Femur (tissue), 1 donor: ENCODE measurements at regions not wholly inside any gene's neighbourhood (a gene's known extent, or its start where the extent isn't known, plus 50 kb on each side); places are given as distances from the start of the nearest gene placed in this dataset.

Experiments
- DNase-seq: peaks from one replicate; pipeline ENCODE4 v3.0.0-alpha.2; 2017

DNA sequence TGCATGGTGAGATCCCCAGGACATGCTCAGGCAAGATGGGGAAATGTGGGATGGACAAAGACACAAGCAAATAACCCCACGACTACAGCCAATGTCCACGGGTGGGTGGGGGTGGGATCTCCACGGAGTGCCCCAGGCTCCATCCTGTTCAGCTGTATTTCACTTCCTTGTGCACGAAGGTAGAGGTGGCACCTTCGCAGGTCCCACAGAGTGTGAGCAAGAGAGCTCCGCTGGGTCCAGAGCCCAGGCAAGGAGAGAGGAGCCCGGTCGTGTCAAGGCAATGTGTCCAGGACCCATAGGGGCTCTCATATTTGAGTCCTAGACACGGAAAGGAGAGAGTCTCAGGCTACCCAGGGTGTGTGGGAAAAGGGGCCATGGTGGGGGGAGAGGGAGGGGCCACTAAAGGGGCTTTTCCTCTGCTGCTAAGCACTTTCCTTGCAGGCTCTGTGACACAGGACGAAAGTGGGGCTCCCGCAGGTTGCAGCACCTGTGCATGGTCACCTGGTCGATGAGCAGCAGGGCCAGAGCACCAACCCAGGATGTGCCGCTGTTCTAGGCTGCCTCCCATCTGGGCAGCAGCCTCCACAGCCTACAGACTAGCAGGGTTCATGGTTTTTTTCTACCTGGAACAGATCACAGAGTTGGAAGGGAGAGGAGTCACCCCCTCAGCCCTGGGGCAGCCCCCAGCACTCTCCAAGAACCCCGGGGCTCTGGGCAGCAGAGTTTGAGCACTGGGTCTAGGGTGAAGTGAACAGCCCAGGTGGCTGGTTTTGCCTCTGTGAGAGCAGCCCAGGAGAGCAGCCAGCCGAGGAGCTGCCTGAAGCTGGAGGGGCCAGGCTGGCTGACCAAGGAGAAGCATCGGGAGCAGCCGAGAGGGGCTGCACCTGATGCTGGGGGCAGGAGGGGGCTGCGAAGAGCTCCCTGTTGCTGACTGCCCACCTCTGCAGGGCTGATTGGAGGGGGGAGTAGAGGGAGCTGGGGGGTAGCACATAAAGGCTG, 100.7 kb upstream of the MVB12B start:
- DNase-seq = no peak

DNA sequence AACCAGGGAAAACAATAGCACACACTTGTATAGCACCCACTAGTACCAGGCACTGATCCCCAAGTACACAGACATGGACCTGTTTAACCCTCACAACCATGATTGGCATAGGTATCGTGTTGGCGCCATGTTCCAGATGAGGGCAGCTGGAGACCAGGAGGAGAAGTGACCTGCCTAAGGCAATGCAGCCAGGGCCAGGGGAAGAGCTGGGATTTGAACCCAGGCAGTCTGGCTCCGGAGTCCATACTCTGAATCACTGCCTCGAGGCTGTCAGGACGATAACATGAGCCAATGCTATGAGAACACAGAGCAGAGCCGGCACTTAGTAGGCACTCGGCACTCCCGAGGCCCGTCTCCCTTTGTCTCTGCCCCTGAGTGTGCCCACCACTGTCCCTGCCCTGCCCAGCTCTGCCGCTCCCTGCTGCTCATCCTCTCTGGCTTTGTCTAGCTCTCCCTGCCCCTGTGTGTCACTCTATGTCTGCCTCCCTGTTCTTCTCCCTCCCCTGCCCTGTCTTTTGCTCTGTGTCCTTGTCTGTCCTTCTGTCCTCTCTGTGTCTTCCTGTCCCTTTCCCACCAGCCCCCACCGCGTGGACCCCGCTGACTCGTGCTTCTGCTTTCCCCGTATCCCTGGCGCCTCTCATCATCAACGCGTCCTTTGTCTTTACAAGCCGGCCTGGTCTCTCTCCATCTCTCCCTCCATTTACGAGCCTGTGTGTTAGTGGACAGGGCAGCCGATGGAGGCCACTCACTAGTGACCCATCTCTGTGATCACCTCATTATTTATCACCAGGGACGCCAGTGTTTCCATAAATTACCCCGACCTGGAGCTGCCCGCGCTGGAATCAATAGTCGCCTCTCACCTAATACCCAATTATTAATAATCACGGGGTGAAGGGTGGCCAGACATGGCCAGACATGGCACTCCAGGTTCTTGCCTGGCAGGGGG, 99.4 kb upstream of the MVB12B start:
- DNase-seq = no peak

DNA sequence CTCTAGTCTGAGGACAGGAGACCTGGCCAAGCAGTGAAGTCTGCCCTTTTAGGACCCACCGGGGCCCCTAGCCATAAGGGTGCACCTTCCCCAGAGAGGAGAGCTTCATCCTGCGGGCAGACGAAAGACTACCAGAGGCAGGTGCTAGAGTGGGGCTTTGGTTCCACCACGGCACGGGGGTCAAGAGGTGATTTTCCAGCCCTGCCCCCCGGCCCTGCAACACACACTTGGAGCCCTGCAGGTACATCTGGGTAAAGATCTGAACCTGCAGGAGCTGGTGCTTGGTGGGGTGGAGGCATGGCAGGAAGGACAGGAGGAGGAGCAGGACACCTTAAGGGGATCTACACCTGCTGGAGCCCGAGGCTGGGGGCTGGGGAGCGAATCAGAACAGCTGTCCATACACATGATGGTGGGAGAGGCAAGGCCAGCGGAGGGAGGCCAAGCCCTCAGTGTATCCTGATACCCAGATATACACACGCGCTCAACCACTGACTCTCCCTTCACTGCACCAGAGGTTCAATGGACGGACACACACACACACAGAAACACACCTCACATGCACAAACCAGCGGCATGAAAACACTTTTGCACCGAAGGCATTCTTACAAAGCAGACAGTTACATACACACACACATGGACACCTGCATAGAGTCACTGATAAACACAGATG, 98.4 kb upstream of the MVB12B start:
- DNase-seq = no peak

DNA sequence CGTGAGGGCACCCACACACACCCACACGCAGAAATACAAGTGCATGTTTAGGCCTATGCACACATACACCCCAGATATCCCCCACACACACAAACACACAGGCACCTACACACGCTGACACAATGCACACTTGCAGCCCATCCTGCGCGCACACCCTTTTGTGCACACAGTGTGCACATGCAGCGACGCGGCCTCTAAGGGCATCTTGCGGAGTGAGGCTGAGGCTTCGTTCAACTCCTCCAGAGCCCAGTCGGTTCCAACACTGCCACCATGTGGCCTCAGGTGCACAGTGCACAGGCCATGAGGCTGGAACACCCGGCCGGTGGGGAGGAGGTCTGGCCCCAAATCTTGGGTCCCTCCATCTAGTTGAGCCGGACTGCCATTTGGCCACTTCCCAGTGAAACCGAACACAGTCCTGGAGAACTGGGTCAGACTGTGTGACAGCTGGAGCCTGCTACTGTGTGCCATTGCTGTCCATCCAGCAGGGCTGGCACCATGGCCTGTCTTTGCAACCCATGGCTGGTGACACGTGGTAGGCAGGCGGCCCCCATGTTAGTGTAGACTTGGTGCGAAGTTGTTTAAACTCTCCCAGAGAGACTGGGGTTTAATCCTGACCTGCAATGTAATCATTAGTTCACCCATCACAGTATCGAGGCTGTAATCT, 97.7 kb upstream of the MVB12B start:
- peak; percentile 76 for DNase-seq

DNA sequence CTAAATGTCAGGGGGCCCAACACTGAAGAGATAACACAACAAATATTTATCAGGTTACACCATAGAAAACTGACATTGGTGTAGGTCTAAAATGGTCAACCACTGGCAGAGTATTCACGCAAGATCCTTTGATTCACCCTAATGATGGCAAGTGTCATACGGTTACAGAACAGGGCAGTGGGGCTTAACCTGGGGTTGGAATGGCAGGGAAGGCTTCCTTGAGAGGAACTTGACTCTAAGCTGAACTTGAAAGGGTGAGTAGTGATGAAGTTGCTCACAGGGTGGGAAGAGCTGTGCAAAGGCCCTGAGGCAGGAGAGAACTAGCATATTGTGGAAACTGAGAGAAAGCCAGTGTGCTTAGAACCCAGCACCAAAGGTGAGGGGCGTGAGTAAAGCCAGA, 97.1 kb upstream of the MVB12B start:
- DNase-seq = no peak

DNA sequence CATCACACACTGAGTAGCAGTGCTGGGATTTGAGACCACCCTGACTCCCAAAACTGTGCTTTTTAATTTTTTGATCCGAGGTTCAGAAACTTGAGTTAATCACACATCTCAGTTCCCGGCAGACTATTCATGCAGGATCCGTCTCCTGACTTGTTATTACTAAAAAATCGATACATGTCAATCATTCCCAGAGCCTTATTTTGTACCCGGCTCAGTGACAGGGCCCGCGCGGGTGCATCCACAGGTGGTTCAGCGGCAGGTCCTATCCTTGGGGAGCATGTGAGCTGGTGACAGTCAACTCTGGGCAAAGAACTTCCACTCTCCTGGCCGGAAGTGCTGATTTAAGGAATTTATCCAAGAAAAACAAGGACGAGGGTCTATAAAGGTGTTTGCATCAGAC, 95.9 kb upstream of the MVB12B start:
- DNase-seq = no peak

DNA sequence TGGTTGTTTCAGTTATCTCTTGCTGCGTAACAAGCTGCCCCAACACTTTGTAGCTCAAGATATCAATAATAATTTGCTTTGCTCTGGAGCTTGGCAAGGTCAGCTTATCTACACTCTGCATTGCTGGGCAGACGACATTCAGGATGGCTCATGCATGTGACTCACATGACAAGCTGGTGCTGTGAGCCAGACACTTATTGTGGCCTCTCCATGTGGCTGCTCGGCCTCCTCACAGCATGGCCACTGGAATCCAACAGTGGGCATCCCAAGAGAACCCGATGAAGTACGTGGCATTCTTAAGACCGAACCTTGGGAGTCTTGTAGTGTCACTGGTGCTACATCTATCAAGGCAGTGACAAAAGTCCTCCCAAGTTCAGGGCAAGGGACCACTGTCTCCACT, 94.2 kb upstream of the MVB12B start:
- no peak for DNase-seq

DNA sequence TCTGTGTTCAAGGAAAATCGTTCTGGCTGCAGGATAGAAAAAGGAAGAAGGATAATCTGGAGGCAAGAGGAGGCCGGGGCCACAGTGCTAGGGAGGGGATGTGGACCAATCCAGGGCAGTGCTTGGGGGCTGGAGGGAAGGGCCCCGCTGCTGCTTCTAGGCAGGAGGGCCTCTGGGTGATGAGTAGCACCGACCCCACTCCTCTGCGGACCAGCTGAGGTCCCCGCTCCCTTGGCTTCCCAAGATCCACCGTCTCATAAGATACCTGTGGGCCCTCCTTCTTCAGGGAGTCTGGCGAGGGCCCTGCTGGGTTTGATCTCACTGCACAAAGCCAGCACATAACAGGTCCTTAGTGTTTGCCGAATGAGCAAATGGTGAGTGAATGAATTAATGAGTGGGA, 93.5 kb upstream of the MVB12B start:
- DNase-seq = no peak

DNA sequence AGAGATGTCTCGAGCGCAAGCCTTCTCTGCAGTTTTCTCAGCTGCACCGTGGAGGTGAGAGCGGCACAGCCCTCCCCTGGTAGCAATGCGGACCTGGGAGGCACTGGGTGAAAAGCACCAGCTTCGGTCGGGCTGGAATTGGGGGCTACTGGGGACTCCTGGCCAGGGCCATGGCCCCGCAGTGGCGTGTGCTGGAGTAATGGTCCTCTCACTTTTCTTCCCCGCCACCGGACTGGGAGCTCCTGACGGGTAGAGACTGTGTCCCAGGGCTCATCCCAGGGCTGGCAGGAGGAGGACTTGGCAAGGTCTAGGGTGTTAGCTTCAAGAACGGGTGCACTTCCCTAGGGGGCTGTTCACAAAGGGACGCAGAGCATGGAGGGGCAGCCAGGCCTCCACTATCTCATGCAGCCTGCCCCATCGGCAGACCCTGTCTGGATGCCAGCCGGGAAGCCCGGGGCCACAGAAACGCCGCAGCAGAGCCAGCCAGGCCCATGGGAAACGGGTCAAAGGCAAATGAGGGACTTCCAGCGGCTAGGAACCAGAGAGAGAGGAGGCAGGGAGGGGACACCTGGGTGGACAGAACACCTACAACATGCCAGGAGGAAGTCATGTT, 92.6 kb upstream of the MVB12B start:
- no peak for DNase-seq

DNA sequence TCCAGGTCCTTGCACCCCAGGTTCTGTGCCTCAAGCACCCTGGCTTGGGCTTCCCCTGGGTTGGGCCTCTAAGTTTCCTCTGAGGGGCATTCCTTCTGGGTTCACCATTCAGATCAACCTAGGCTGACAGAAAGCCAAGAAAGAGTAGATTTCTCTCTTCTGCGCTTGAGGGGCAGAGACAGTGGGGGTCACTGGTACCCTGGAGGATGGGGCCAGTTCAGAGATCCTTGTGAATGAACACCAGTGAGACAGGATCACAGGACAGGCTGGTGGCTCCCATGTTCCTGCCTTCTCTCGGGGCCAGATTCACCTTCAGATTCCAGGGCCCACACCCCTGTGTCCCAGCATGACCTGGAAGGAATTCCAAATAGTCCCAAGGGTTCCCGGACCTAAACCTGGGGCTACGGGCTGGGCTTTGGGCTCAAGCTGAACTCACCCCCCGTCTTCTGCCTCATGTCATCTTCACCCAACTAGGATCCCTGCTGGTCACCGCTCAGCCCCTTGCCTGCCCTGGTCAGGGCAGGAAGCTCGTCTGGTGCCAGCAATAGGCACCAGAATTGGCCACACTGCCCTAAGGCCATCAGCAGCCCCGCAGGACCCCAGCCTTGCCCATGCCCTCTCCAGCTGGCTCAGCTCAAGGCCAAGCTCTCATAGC, 91.8 kb upstream of the MVB12B start:
- no peak for DNase-seq

DNA sequence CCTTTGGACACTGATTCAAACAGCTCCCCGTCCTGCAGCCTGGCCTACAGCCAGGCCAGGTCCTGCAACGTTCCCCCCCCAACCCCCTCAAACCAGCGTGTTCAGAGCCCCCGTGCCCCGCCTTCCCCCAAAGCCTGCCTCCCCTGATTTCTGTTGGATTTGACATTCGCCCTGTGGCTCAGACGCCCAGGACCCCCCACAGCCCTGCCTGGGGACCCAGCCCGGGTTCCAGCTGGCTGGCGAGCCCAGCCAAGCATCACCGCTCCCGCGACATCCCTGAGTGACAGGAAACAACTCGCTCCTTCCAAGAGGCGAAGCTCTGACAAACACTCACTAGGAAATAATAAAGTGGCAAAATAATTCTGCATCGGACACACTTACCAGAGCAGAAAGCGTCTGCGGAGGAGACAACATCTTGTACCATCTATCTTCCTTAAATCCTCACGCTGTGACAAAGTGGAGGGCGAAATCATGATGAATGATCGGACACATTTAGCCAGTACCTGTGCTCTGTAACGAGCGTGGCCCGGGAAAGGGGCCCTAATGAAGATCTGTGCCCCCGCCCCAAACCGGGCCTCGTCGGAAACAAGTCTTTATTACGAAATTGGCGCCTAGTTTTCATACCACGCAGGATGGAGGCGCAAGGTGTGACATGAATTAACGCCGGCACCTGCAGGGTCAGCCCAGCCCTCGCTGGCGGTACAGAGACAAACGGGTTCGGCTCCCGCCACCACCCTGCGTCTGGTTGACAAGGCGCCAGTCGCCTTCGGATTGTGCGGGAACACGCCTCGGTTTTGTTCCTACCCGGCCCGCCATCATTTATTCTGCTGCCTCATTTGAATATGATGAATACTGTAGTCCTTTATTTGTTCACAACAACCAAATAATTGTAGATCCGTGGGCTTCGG, 91.0 kb upstream of the MVB12B start:
- DNase-seq = no peak

DNA sequence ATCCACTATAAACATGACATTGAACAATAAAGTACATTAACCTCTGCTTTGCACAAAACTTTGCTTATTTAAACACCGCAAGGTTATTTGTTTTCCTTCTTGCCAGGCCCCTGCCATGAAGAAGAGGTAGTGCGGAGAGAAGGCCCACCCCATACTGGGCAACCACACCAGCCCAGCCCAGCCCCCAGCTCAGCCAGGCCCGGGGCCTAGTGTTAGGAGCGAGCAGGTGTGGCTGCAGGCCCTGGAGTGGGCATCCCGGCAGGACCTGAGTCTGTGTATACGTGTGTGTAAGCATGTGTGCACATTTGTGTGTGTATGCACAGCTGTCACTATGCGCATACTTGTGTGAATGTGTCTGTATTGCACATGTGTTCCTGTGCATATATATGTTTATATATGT, 90.4 kb upstream of the MVB12B start:
- no peak for DNase-seq

DNA sequence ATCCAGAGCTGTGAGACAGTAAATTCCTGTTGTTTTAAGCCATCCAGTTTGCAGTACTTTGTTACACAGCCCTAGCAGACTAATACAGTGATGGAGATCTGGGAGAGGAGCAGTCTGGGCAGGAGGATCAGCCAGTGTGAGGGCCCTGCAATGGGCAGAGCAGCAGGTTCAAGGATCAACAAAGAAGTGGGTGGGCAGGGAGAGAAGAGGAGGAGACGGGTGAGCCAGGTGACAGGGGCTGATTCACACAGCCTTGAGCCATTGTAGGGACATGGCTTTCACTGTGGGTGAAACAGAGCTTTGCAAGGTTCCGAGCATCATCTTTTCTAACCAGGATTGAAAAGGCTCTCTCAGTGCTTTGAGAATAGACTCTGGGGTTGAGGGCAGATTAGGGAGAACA, 88.2 kb upstream of the MVB12B start:
- DNase-seq = no peak

DNA sequence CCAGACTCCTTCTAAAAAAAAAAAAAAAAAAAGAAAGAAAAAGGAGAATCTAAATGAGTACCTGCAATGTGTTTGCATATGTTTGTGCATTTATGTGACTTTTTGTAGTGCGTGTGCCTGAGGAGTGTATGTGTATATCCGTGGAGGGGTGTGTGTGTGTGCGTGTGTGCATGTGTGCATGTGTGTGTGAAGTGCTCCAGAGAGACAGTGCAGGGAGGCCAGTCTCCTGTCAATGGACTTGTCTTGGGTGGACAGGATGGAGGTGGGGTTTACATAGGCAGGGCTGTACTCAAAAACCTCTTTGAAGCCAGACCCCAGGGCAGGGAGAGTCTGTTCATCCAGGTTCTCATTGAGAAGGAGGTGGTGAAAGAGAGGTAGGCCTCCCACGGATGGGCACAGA, 87.1 kb upstream of the MVB12B start:
- DNase-seq = no peak

DNA sequence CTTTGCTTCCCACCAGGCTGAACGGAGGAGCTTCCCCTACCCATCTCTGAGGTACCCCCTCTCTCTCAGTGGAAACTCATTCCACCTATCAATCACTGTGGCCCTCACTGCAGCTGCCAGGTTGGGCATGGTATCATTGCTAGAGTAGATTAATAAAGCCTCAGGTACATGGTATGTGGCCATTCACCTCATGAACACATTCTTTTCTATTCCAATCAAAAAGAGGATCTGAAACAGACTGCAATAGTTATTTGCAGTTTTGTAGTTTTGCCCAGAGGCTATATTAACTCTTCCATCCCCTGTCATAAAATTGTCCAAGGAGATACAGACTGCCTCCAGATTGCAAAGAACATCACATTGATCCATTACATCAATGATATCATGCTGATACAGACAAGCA, 85.8 kb upstream of the MVB12B start:
- no peak for DNase-seq

DNA sequence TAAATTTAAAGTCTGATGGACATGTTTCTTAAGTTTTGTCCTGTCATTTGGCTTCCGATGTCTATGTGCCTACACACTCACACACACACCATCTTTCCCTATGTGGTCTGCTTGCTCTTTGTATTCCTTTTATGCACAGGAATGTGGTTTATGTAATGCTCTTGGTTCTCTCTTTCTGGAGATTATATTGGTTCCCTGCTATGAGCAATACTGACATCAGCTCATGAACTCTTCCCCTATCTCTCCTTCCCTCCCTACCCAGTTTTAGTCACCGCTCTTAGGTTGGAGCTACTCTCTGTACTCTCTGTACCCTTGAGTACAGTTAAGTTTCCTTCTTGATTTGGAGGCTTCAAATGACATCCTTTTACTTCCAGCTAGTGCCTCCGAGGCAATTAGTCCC, 77.9 kb upstream of the MVB12B start:
- no peak for DNase-seq

DNA sequence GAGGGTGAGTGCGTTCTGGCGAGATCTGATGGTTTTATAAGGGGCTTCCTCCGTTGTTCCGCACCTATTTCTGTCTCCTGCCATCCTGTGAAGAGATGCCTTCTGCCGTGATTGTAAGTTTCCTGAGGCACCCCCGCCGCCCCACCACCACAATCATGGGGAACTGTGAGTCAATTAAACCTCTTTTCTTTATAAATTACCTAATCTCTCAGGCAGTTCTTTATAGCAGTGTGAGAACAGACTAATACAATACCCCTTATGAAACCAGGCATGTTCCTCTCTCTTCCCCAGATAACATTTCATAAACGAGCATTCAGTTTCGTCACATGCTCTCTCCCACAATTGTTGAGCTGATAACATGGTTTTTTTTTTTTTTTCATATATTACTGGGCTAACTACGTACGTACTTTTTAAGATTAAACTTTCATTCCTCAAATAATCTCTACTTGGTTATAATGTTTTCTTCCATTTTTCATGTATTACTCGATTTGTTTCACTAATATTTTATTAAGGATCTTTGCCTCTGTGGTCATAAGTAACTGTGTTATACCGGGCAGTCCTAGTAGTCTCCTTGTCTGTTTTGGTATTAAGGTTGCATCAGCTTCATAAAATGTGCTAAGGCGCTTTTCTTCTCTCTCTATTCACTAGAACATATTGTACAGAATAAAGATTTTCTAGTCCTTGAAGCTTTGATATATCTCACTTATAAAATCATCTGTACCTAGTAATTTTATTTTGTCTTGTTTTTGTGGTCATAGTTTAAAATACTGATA, 64.9 kb upstream of the MVB12B start:
- DNase-seq = no peak

DNA sequence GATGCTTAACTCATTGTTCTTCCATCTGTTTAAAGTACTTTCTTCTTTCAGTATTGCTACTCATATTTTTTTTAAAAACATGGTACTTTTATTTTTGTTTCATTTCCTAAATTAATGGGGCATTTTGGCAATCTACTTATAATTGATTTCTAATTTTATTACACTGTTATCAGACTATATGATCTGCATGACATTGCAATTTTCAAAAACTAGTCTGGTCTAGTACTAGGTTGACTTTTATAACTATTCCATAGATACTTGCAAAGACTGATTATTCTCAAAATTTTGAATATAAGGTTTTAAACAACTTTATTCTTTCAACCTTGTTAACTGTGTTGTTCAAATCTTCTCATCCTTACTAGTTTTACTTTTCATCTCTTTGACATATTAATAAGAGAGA, 63.9 kb upstream of the MVB12B start:
- no peak for DNase-seq

DNA sequence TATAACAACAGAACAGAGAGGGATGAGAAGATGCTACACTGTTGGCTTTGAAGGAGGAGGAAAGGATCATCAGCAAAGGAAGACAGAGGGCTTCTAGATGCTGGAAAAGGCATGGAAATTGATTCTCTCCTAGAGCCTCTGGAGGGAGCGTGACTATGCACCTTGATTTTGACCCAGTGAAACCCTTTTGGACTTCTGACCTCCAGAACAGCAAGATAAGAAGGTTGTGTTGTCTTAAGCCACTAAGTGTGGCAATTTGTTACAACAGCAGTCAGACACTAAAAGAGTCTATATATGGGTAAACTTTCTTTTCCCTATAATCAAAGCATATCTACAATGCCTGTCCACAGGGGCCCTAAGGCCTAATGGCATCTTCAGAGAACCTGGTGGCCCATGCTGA, 56.1 kb upstream of the MVB12B start:
- no peak for DNase-seq
